ENCODE measurements at regions not wholly inside any gene's neighbourhood (a gene's known extent, or its start where the extent isn't known, plus 50 kb on each side); places are given as distances from the start of the nearest gene placed in this dataset.

DNA sequence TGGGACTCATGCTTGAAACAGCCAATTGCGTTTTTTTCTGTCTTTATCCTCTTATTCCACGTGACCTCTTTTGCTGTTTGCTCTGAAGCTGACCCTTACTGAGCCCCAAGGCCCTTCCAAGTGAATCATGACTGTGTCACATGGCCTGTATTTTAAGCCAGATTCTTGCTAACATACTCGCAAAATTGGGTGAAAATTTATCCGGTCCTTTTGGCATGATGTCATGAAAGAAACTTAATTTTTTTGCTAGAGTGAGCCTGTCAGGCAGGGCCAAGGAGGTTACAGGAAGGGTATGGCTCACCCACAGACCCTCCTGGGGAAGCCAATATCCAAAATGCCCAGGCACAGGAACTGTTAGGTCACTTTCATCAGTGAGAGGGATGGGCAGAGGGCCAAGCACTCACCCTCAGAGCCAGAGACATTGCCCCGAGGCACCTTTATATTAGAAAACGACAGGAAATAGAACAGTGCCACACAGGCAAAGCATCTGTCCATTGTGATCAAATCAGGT is 296.7 kb downstream of the CDH26 start:
- POLR2A ChIA-PET (ENCODE audit: partially characterized antibody), result no interaction called here
- H3K18ac ChIP-seq (ENCODE audit: extremely low read depth, low read length), result no peak overlapping the region
- TF ChIP-seq TEAD4 (IDR thresholded peaks at IDR 0.05; ENCODE audit: low read depth, low read length) (no peak), RAD21 (IDR thresholded peaks at IDR 0.05 in 1 of 2, conservative IDR thresholded peaks at IDR 0.05 in 1 of 2; ENCODE audit: low read depth in 2 of 2, low read length in 2 of 2) (no peak), SRF (IDR thresholded peaks at IDR 0.05; ENCODE audit: low read depth, low read length) (no peak), CHD2 (IDR thresholded peaks at IDR 0.05; ENCODE audit: low read length) (no peak), BCL11A (IDR thresholded peaks at IDR 0.05; ENCODE audit: low read depth in 2 of 2, low read length in 2 of 2) (no peak), SP2 (IDR thresholded peaks at IDR 0.05; ENCODE audit: low read length) (no peak), TBP (IDR thresholded peaks at IDR 0.05; ENCODE audit: low read depth, low read length) (no peak), GTF2F1 (IDR thresholded peaks at IDR 0.05; ENCODE audit: borderline replicate concordance, low read depth, low read length) (no peak)
- TF ChIP-seq, protein P1, sequence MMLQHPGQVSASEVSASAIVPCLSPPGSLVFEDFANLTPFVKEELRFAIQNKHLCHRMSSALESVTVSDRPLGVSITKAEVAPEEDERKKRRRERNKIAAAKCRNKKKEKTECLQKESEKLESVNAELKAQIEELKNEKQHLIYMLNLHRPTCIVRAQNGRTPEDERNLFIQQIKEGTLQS (IDR thresholded peaks at IDR 0.05; ENCODE audit: insufficient read depth, low read depth, low read length), result no peak
- peak overlapping the region in 1 of 2 experiments; percentile 36; a peak in 1 of 4 replicates for H3K4me2 ChIP-seq (ENCODE audit: insufficient read depth in 1 of 2, low read depth in 2 of 2, low read length in 2 of 2)
- H2BK120ac ChIP-seq (replicated peaks; ENCODE audit: low read depth, low read length), result no peak overlapping the region
- H3K79me1 ChIP-seq (ENCODE audit: low read depth, low read length), result no peaks in the 10 kb centered on the region
- H2BK20ac ChIP-seq (ENCODE audit: low read length), result no peak overlapping the region
- H4K5ac ChIP-seq (ENCODE audit: insufficient read length, low read depth, low read length), result no peak overlapping the region
- no peak overlapping the region for H3K14ac ChIP-seq (ENCODE audit: insufficient read length)
- no peak overlapping the region for H3K4ac ChIP-seq (replicated peaks; ENCODE audit: insufficient read length, low read depth, low read length)
- H3K23ac ChIP-seq (ENCODE audit: insufficient read length), result no peak overlapping the region
- no peak overlapping the region for H3K27ac ChIP-seq (ENCODE audit: low read depth, low read length)
- H4K8ac ChIP-seq (ENCODE audit: extremely low read depth, insufficient read depth, low read length), result no peak overlapping the region
- peaks cover 0 to 4% (median 1%) of the 10 kb centered on the region in 4 experiments; a peak in 2 of 7 replicates for H3K4me1 ChIP-seq (replicated peaks in 1 of 4; ENCODE audit: control insufficient read depth in 3 of 4, insufficient read depth in 4 of 4, low read length in 3 of 4)
- H2BK12ac ChIP-seq (ENCODE audit: low read depth, low read length), result no peak overlapping the region
- no peak overlapping the region for H2BK5ac ChIP-seq (ENCODE audit: low read depth, low read length)
- peaks cover 0 to 9% of the 10 kb centered on the region in 2 experiments; a peak in 1 of 4 replicates for H3K9me3 ChIP-seq (ENCODE audit: insufficient read depth in 2 of 2, low read depth in 1 of 2, low read length in 1 of 2)
- no peaks in the 10 kb centered on the region for H3K79me2 ChIP-seq (ENCODE audit: control insufficient read depth in 1 of 2, insufficient read depth in 2 of 2, low read length in 2 of 2)
- no peak for FAIRE-seq
- DNase-seq (ENCODE audit: low read depth in 1 of 2, low spot score in 2 of 2), result no peak
- WGBS, 2 experiments (ENCODE audit: extremely low coverage in 1 of 2, insufficient coverage in 1 of 2, insufficient read length in 1 of 2, insufficient replicate concordance in 2 of 2, low coverage in 1 of 2, low lambda C conversion rate in 2 of 2, missing lambda C conversion rate in 1 of 2), result 78% methylated on average over 6 of the region's 6 CpGs; no CpG with 5 or more reads in 1 of the 2 experiments
- H4K91ac ChIP-seq (replicated peaks; ENCODE audit: insufficient read length, low read length), result no peak overlapping the region
- no peak overlapping the region; the same call in 1 of the 2 replicates for H2AFZ ChIP-seq (ENCODE audit: low read length)
- H2AK5ac ChIP-seq (ENCODE audit: low read depth, low read length), result no peak overlapping the region
- CTCF ChIA-PET (ENCODE audit: partially characterized antibody), result no interaction called here
- no peaks in the 10 kb centered on the region for H4K20me1 ChIP-seq (replicated peaks in 1 of 2; ENCODE audit: control insufficient read depth in 1 of 2, insufficient read depth in 2 of 2, low read length in 2 of 2)
- H3K56ac ChIP-seq (replicated peaks; ENCODE audit: insufficient read length, low read depth, low read length), result no peak overlapping the region
- no peak overlapping the region for H3K9ac ChIP-seq (replicated peaks in 1 of 4; ENCODE audit: extremely low read depth in 1 of 4, low read depth in 3 of 4, low read length in 3 of 4)
- no peak overlapping the region for H3K4me3 ChIP-seq (ENCODE audit: extremely low read depth in 1 of 4, insufficient read depth in 2 of 4, low read depth in 3 of 4, low read length in 4 of 4)
- no peak overlapping the region for H2BK15ac ChIP-seq (ENCODE audit: low read length)
- H3K27me3 ChIP-seq (replicated peaks in 1 of 4; ENCODE audit: control insufficient read depth in 3 of 4, extremely low read depth in 1 of 4, insufficient read depth in 3 of 4, low read length in 3 of 4), result peaks cover 0 to 2% (median 1%) of the 10 kb centered on the region in 4 experiments; a peak in 4 of 7 replicates
- no peaks in the 10 kb centered on the region for H3K36me3 ChIP-seq (ENCODE audit: control insufficient read depth in 2 of 4, insufficient read depth in 4 of 4, low read length in 3 of 4)
- H3K23me2 ChIP-seq (ENCODE audit: low read depth, low read length), result no peaks in the 10 kb centered on the region

Measured in H1 (cell line).